Suppressor macrophage (primary cell): ENCODE measurements at regions not wholly inside any gene's neighbourhood (a gene's known extent, or its start where the extent isn't known, plus 50 kb on each side); places are given as distances from the start of the nearest gene placed in this dataset.

Experiments used
- DNase-seq, 4 experiments: peaks; one replicate each; pipeline ENCODE4 v3.0.0-alpha.2; 2020 to 2022

DNA sequence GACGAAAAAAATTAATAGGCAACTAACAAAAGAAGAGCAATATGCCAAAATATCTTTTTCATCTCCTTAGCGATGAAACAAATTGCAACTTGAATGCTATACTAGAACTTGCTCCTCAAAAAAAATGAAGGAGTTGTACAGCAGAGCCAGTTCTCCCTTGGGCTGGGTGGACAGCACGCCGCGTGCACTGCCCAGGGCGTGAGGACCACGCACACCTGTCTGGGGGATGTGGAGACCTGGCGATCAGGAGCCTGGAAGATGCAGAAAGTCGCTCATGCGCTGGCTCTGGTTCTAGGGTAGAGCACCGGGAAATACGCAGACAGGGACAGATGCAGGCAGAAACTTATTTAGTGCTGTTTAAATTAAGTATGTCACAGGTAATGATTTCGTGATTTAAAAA lies 342.0 kb upstream of the IRX4 start:
- no peak for DNase-seq

DNA sequence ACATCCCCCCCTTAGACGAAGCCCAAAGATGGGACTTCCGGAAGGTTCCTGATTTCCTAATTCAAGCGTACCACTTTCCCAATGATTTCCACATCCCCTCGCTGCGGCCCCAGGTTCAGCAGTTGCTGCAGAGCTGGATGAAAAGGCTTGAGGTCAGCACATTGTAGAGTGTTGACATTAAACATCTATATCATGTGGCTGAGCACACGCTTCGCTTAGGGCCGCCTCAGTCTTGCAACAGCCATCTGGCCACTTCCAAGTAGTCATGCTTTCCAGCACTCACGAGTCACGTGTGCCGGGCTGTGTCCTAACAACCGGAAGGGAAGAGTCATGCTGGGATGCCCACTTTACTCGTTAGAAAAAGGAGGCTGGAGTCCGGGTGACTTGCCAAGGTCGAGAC lies 340.6 kb upstream of the IRX4 start:
- DNase-seq: no peak

DNA sequence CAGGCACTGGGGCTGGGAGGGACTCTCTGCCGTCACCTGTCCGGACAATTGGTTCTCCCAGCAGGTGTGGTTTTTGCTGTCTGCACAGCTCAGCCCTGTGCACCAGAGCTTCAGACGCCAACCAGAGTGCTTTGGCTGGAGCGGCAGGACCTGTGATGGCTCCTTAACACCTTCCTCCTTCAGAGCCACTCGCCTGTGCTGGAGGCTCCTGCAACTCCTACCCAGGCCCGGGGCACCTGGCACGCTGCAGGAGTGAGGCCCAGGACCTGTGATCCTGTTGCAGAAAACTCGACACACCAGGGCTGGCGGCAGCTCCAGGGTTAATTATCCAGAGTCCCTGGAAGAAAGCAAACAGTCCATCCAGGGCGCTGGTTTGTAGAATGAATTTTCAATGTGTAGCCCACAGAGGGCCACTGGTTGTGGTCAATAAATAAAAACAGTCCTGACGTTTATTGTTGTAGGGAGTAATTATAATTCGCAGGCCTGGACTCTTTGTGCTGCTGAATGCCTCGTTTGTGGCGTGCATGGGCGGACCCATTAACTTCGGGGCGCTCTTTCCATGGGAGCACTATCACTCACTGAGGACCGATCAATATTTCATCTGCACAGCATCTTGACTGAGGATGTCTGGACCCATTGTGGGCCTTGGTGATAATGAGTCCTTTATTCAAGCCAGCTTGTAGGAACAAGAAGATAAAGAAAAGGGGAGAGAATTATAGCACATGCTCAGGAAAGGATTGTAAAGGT lies 339.7 kb upstream of the IRX4 start:
- DNase-seq: no peak

DNA sequence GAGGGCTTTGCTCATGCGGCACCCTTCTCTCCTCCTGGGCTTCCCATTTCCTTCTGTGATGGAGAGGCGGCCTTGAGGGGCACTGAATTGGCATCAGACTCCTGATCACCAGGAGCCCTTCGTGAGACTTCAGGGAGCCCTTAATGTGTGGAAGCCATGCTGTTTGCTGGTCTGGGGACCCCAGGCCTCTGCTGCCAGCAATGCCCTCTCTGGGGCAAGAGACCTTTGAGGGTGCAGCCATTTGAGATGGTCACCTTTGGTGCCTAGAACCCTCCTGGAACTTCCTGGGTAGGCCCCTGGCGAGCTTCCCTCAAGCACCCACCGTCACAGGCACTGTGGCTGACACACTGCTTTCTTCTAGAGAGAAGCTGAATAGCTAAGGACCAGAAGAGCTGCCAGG lies 338.7 kb upstream of the IRX4 start:
- no peak for DNase-seq

DNA sequence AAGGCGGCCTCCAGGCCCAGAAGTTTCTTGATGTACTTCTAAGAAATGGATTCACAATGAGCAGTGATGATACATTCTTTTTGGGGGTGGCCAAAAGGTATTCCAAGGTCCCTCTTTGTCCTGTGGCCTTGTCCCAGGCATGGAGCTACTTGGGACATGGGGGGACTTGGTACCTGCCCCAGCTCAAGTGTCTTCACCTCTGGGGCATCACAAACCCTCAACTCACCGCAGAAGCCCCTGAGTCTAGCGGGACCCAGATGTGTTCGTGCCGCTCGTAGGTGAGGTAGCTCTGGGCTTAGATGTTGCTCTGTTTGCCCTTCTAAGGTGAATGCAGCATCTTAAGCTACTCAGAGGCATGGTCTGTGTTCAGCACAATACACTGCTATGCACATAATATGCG lies 338.0 kb upstream of the IRX4 start:
- no peak for DNase-seq

DNA sequence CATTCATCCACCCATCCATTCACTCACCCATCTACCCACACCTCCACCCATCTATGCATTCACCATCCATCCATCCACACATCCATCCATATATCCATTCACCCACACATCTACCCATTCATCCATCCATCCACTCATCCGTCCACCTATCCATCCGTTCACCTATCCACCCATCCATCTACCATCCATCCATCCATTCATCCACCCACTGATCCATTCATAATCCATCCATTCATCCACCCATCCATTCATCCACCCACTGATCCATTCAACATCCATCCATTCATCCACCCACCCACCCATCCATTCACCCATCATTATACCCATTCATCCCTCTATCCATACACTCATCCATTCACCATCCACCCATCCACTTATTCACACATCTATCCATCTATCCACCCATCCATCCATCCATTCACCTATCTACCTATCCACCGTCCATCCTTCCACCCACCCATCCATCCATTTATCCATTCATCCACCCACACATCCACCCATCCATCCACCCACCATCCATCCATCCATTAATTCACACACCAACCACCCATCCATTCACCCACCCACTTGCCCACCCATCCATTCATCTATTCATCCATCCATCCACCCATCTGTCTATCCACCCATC lies 336.5 kb upstream of the IRX4 start:
- no peak for DNase-seq

DNA sequence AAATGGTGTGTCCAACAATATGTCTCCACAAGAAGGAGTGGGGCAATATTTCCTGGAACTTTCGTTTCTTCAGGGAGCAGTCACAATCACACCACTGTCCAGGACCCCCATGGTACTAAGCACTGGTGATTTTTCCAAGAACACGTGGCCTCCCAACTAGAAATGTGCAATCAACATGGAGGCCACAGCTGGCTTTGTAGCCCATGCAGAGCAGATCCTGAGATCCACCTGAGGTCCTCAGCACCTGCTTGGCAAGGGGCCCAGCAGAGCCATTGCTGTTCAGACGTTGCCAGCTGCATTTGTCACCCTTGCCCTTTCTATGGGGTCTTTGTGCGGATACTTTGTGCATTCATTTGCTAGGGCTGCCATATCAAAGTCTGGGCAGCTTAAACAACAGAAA lies 334.5 kb upstream of the IRX4 start:
- DNase-seq: no peak

DNA sequence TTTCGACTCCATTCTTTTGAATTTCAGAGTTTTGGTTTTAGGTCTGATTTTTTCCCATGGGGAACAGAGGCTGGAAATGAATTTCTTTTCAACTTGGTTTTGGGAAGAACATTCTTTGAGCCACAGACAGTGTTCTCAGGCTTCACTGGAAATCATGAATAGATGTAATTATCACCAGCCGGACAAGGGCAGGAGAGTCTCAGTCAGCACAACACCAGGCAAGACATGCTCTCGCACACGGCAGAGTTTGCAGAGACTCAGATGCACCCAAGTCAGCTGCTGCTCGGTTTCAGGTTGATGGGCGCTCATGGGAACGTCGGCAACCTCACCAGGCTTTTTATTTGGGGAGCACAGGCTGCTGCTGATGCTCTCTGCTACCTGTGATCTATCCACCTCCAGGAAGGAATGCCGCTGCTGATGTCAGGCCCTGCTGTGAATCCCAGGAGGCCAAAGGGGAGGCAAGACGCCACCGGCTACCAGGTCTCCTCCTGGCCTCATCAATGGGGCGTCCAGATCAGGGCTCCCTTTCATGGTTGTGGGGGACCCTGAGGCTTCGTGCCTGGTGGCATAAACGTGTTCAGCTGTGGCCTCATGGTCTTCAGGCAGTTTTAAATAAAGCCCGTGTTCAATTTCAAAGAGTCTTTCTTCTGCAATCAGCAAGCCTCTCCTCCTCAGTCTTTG lies 332.3 kb upstream of the IRX4 start:
- no peak for DNase-seq

DNA sequence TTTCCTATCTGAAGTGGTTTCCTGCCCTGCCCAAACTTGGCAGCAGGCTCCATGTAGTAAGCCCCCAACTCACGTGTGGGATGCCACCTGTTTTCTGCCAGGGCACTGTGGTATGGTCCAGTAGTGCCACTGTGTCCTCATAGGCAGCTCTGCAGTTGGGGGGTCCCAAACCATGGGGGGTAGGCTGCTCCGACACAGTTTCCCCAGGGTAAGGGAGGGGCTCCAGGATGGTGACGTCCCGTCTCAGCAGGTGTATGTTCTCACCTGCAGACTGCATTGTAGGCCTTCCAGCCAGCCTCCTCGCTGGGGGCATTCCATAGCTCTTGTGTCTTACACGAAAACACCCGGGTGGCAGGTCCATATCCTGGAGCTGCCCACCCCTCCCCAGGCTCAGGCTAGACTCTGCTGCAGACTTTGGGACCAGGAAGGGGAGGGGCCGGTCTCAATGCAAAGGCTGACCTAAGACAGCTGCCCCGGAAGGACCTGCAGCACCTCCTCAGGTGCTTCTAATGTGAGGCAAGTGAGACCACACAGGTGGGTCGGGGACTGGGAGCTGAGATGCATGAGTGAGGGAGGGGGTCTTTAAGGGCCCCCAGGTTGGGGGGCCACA lies 330.5 kb upstream of the IRX4 start:
- no peak for DNase-seq

DNA sequence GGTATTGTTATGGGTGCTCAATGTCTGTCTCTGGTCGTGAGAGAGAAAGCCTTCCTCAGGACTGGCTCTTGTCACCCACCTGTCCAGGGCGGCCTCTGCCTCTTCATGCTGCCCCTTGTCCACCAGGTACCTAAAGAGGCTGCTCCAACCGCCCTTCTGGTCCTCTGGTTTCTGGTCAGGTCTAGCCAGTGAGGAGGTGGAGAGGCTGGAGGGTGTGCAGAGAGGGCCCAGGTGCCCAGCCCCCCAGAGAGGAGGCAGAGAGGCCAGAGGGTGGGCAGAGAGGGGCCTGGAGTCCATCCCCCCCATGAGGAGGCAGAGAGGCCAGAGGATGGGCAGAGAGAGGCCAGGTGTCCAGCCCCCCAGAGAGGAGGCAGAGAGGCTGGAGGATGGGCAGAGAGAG lies 329.8 kb upstream of the IRX4 start:
- DNase-seq: no peak

DNA sequence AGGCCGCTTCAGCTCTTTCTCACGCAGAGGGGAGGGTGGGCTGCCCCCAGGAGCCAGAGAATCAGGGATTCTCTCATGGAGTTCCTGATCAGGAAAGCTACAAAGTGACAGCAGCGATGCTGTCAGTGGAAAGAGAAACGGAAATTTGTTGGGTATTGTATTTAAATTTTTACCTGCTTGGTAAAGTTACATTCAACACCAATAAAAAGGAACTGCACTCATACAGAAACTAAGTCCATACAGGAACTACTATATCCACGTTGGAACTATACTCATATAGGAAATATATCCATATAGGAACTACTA lies 325.5 kb upstream of the IRX4 start:
- DNase-seq: no peak

DNA sequence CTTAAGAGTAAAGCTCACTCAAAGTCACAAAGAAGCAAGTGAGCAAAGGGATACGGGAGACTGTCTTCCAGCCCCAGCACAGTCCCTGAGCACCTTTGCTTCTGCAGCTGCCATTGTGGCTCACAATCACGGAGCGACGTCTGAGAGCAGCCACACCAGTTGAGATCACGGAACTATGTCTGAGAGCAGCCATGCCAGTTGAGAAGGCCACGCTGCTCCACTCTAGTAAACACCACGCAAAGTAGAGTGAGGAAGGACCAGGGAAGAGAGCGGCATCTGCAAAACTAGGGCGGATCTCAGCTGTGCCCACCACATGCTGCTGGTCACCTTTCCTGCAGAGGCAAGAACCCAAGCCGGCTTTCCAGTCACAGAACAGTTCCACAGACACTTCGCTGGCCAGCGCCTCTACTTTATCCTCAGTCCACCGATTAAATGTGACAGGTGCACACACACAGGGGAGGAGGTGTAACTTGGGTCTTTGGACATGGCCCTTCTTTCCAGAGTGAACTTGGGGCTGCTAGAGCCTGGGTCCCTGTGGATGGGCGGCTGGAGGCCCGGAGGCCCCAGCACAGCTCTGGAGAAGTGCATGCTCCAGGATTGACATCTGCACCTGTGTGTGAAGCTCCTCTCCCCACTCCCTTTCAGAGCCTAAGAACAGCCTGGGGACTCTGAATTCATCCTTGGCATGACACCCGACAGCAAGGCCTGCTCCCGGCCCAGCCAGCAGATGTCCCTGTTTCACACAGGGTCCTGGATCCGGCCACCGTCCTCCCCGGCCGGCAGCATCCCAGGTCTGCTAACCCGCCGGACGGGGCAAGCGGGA lies 324.9 kb upstream of the IRX4 start:
- peak in 2 of 4 experiments; percentile 1 to 15 for DNase-seq

DNA sequence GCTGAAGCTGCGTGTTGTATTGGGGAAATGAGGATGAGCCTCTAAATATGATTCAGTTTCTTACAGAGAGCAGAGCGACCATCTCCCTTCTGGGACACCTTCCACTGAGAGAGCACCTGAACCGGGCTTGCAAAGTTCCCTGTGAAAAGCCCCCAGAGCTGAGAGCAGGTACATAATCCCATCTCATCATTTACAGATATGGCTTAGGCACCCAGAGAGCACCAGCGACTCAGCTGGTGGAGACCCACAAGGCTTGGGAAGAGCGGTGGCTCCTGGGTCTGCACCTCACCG lies 324.3 kb upstream of the IRX4 start:
- no peak for DNase-seq

DNA sequence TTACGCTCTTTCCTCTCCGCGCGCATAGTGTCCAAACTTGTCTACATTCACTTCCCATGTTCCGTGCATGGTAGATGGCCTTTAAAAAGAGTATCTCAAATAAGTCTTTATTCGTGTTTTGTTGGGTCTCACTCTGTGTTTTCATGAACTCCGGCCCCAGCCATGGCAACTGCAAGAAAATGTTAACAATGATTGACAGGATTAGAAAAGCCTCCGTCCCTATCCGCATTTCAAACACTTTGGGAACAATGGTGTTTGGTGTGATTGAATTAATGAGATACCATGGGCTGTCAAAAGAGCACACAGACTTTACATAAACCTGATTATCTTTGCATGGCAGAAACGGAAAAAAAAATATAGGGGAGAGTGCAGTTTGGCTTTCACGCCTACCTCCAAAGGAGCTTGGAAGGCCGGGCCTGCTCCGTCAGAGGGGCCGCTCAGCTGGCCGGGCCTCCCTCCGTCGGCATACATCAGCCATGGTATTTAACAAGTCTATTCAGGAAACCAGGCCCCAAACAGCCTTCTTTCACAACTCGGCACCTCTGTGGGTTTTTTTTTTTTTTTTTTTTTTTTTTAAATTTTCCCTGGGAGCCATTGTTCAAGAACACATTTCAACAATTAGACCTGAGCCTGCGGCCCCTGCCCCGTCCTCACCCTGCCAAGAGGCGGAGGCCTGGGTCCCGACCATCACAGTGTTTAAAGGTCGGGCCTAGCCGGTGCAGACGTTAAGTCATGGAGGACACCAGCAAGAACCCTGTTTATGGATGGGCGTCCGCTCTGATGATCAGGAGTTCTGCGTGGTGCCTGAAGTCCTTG lies 323.8 kb upstream of the IRX4 start:
- DNase-seq: no peak

DNA sequence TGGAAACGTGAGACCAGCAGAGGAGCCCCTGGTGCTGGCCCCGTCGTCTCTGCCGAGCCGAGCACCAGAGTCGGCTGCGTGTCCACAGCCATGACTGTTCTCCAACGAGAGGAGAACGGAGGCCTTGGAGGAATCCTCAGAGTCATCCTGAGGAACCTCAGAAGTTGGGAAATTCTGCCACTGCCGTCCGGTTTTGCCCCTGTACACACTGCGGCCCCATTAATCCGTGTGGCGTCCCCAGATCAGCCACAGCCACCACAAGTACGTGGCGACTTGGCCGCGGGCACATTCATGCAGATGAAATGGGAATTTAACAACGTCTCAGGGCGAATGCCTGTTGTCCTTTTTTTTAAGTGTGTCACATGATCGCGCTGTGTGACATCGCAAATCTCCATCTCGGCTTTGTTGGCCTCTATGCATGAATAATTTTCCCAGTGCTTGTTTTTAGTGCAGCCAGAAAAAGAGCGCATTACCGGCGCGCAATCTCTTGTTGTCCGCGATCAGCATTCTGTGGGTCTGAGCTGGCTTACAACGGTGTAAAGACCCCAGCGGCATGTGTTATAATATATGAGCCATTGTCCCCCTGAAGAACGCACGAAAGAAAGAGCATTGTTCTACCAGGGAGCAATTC lies 323.0 kb upstream of the IRX4 start:
- no peak for DNase-seq

DNA sequence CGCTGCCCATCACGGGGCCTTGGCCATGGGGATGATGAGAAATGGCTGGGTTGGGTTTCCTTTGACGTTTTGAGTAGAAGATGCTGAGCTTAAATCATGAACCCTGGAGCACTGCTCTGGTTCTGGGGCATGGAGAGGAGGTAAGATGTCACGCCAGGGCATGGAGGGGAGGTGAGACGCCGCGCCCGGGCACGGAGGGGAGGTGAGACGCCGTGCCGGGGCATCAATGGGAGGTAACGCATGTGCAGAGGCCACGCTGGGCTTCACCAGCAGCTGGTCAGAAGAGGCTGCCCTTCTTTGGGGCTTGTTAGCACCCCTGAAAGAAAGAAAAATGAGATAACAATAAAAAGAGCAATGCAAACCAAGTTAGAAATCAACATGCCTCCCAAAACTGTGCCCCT lies 322.5 kb upstream of the IRX4 start:
- no peak for DNase-seq

DNA sequence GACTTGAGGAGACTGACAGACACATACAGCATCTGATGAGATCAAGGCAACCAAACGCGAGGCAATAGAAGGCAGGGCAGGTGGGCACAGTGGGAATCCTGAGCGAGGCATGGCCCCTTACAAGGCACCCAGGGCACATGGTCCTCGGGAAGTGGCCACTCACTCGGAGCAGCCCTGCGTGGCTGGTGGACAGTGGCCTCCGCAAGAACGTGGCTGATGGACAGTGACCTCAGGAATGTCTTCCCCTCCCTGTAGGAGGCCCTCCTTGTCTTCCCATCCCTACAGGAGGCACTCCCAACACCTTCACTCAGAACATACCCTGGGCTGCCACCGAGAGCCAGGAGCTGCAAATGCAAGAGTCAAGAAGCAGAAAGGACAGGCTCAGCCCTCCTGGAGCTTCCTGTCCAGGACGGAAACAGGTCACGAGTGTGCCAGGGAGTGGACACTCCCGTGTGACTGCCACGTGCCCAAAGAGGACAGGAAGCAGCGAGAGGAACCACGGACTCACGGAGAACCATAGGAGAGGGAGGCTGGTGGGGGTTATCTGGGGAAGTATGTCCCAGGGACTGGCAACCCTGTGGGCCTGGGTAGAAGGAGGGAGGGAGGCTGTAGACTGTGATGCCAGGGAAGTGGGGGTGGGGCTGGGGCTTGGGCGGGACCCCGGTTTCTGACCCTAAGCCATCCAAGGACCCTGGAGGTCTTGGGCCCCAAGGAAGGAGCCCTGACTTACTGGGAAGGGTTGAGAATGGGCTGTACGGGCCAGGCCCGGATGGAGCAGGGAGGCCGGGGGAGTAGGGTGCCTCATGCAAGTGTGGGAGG lies 321.9 kb upstream of the IRX4 start:
- no peak for DNase-seq

DNA sequence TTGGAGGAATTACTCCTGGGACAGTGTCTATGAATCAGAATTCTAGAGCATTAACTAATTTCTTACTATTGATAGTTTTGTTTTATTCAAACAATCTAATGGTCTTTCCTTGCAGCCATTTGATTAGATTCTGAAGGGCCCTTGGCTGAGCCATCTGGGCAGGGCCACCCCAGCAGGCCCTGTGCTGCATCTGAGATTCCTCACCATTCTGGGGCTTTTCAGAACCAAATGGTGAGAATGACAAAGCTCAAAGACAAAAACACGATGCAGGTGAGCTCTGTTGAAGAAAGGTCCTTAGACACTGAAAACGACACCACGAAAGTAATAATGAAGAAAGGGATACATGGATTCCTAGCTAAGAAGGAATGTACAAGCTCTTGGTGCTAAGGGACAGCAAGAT lies 321.0 kb upstream of the IRX4 start:
- DNase-seq: no peak

DNA sequence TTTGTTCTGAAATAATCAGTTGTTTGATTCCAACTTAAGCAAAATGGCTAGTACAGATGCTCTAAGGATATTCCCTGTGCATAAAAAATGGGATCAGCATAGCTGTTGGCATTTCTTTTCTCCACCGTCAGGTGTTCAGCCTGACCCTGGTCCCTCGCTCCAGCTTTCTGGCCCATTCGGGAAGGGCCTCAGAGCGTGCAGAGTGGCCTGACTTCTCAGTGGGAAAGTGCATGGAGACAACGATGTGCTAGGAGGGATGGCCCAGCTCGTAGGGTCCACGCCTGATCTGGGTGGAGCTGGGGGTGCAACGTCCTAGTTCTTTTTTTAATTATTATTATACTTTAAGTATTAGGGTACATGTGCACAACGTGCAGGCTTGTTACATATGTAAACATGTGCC lies 319.1 kb upstream of the IRX4 start:
- DNase-seq: no peak

DNA sequence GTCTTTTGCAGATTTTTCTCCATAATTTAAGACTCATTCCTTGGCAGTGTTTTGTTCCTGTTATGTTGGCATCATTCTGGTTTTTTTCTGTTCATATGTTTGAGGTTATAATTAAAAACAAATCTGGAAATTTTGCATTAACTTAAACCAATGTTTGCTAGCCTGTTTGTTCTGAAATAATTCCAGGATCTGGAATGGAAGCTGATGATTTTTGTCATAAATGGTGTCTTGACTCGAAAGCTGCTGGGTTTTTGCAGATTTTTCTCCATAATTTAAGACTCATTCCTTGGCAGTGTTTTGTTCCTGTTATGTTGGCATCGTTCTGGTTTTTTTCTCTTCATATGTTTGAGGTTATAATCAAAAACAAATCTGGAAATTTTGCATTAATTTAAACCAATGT lies 318.7 kb upstream of the IRX4 start:
- no peak for DNase-seq

DNA sequence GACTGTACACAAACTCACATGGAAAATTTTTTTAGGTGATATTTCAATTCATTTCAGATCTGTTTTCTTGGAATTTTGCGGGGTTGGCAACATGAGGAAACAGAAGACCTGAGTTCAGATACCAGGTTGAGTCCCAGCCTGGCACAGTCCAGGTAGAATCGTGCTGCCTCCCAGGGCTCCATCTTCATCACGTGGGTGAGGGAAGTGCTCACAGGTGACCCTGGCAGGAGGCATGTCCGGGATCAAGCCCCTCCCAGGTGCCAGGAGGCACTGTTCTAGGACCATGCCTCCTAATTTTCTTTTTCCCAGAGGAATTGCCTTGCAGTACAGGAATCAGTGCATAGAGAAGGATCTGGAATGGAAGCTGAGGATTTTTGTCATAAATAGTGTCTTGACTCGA lies 318.3 kb upstream of the IRX4 start:
- DNase-seq: no peak
